ENCODE measurements at regions not wholly inside any gene's neighbourhood (a gene's known extent, or its start where the extent isn't known, plus 50 kb on each side); places are given as distances from the start of the nearest gene placed in this dataset.

GRCh38 chr3:162605651-162606204, 1109.1 kb downstream of the OTOL1 start:
- TF ChIP-seq CTCF (IDR thresholded peaks at IDR 0.05) (no peak), POLR2A (IDR thresholded peaks at IDR 0.05) (no peak), POLR2AphosphoS5 (IDR thresholded peaks at IDR 0.05) (no peak)

Measured in upper lobe of left lung (tissue), 4 donors.